IPS-18a (cell line): ENCODE measurements at regions not wholly inside any gene's neighbourhood (a gene's known extent, or its start where the extent isn't known, plus 50 kb on each side); places are given as distances from the start of the nearest gene placed in this dataset.

ENCODE experiments used
- H3K27ac ChIP-seq: one replicate; pipeline ENCODE4 v1.5.1; 2013; ENCODE audit warnings: low read length
- H3K27me3 ChIP-seq: one replicate; pipeline ENCODE4 v1.6.1; 2013; ENCODE audit warnings: mild to moderate bottlenecking, low read length; ENCODE audit not compliant: control insufficient read depth, insufficient read depth
- H3K36me3 ChIP-seq: one replicate; pipeline ENCODE4 v1.6.1; 2013; ENCODE audit warnings: low read depth, low read length; ENCODE audit not compliant: control insufficient read depth
- H3K4me1 ChIP-seq: one replicate; pipeline ENCODE4 v1.6.1; 2013; ENCODE audit warnings: low read depth, low read length; ENCODE audit not compliant: control insufficient read depth
- H3K4me3 ChIP-seq: one replicate; pipeline ENCODE4 v1.5.1; 2013; ENCODE audit warnings: low read length
- H3K9ac ChIP-seq: one replicate; pipeline ENCODE4 v1.6.1; 2013; ENCODE audit warnings: mild to moderate bottlenecking, low read length, moderate library complexity
- H3K9me3 ChIP-seq: one replicate; pipeline ENCODE4 v1.6.1; 2013; ENCODE audit warnings: low read depth, low read length; ENCODE audit not compliant: control insufficient read depth

GRCh38 chr14:56955745-56956144, 145.5 kb upstream of the OTX2 start:
- H3K4me1 ChIP-seq, result peaks cover 22% of the 10 kb centered on the region

GRCh38 chr14:56953884-56954283, 143.6 kb upstream of the OTX2 start:
- Histone ChIP-seq H3K27ac (no peak overlapping the region), H3K4me1 (peaks cover 22% of the 10 kb centered on the region), H3K27me3 (no peaks in the 10 kb centered on the region), H3K9me3 (no peaks in the 10 kb centered on the region), H3K4me3 (no peak overlapping the region), H3K9ac (no peak overlapping the region), H3K36me3 (no peaks in the 10 kb centered on the region)

More at GRCh38 chr14:56955745-56956144, 145.5 kb upstream of the OTX2 start:
- Histone ChIP-seq H3K27me3 (no peaks in the 10 kb centered on the region), H3K9ac (no peak overlapping the region), H3K27ac (no peak overlapping the region), H3K36me3 (no peaks in the 10 kb centered on the region), H3K9me3 (no peaks in the 10 kb centered on the region), H3K4me3 (no peak overlapping the region)

- no peak overlapping the region for H3K27ac ChIP-seq
- H3K4me1 ChIP-seq, result peaks cover 22% of the 10 kb centered on the region
- no peaks in the 10 kb centered on the region for H3K27me3 ChIP-seq
- H3K4me3 ChIP-seq, result no peak overlapping the region
- no peaks in the 10 kb centered on the region for H3K9me3 ChIP-seq
- no peak overlapping the region for H3K9ac ChIP-seq
- no peaks in the 10 kb centered on the region for H3K36me3 ChIP-seq
Measured at GRCh38 chr14:56952766-56953473, 142.6 kb upstream of the OTX2 start.

- no peak overlapping the region for H3K4me3 ChIP-seq
- peaks cover 22% of the 10 kb centered on the region for H3K4me1 ChIP-seq
- no peak overlapping the region for H3K9ac ChIP-seq
- no peaks in the 10 kb centered on the region for H3K27me3 ChIP-seq
- no peaks in the 10 kb centered on the region for H3K9me3 ChIP-seq
- H3K36me3 ChIP-seq, result no peaks in the 10 kb centered on the region
- no peak overlapping the region for H3K27ac ChIP-seq
Measured at GRCh38 chr14:56949828-56950227, 139.5 kb upstream of the OTX2 start.

- Histone ChIP-seq H3K9ac (no peak overlapping the region), H3K27me3 (no peaks in the 10 kb centered on the region), H3K27ac (no peak overlapping the region), H3K4me3 (no peak overlapping the region), H3K9me3 (no peaks in the 10 kb centered on the region), H3K4me1 (no peaks in the 10 kb centered on the region), H3K36me3 (no peaks in the 10 kb centered on the region)
Measured at GRCh38 chr14:56945291-56945690, 135.0 kb upstream of the OTX2 start.

GRCh38 chr14:56944397-56944796, 134.1 kb upstream of the OTX2 start:
- Histone ChIP-seq H3K4me1 (no peaks in the 10 kb centered on the region), H3K4me3 (no peak overlapping the region), H3K36me3 (no peaks in the 10 kb centered on the region), H3K27me3 (no peaks in the 10 kb centered on the region), H3K27ac (no peak overlapping the region), H3K9ac (no peak overlapping the region), H3K9me3 (no peaks in the 10 kb centered on the region)

GRCh38 chr14:56933446-56933845, 123.2 kb upstream of the OTX2 start:
- Histone ChIP-seq H3K27ac (no peak overlapping the region), H3K9ac (no peak overlapping the region), H3K27me3 (no peaks in the 10 kb centered on the region), H3K9me3 (no peaks in the 10 kb centered on the region), H3K36me3 (no peaks in the 10 kb centered on the region), H3K4me1 (no peaks in the 10 kb centered on the region), H3K4me3 (no peak overlapping the region)

GRCh38 chr14:56918849-56919574, 108.7 kb upstream of the OTX2 start:
- H3K4me1 ChIP-seq, result peaks cover 23% of the 10 kb centered on the region
- H3K27me3 ChIP-seq, result no peaks in the 10 kb centered on the region
- peak overlapping the region; percentile 32 for H3K9ac ChIP-seq
- peaks cover 8% of the 10 kb centered on the region for H3K9me3 ChIP-seq
- H3K27ac ChIP-seq, result peak overlapping the region; percentile 64
- H3K4me3 ChIP-seq, result peak overlapping the region; percentile 40
- H3K36me3 ChIP-seq, result no peaks in the 10 kb centered on the region

GRCh38 chr14:56905282-56905681, 95.0 kb upstream of the OTX2 start:
- Histone ChIP-seq H3K27ac (peak overlapping the region; percentile 48), H3K27me3 (no peaks in the 10 kb centered on the region), H3K9me3 (no peaks in the 10 kb centered on the region), H3K4me3 (peak overlapping the region; percentile 11), H3K9ac (peak overlapping the region; percentile 30), H3K36me3 (no peaks in the 10 kb centered on the region), H3K4me1 (peaks cover 50% of the 10 kb centered on the region)

- Histone ChIP-seq H3K36me3 (no peaks in the 10 kb centered on the region), H3K9me3 (no peaks in the 10 kb centered on the region), H3K9ac (peak overlapping the region; percentile 8), H3K4me1 (peaks cover 68% of the 10 kb centered on the region), H3K27ac (peak overlapping the region; percentile 18), H3K27me3 (peaks cover 3% of the 10 kb centered on the region), H3K4me3 (peak overlapping the region; percentile 31)
Measured at GRCh38 chr14:56903304-56903969, 93.2 kb upstream of the OTX2 start.

- Histone ChIP-seq H3K9me3 (no peaks in the 10 kb centered on the region), H3K36me3 (no peaks in the 10 kb centered on the region), H3K27ac (peak overlapping the region; percentile 42), H3K4me3 (no peak overlapping the region), H3K9ac (no peak overlapping the region), H3K27me3 (peaks cover 11% of the 10 kb centered on the region), H3K4me1 (peaks cover 79% of the 10 kb centered on the region)
Measured at GRCh38 chr14:56902385-56902784, 92.1 kb upstream of the OTX2 start.
